ENCODE measurements at regions not wholly inside any gene's neighbourhood (a gene's known extent, or its start where the extent isn't known, plus 50 kb on each side); places are given as distances from the start of the nearest gene placed in this dataset.

DNA sequence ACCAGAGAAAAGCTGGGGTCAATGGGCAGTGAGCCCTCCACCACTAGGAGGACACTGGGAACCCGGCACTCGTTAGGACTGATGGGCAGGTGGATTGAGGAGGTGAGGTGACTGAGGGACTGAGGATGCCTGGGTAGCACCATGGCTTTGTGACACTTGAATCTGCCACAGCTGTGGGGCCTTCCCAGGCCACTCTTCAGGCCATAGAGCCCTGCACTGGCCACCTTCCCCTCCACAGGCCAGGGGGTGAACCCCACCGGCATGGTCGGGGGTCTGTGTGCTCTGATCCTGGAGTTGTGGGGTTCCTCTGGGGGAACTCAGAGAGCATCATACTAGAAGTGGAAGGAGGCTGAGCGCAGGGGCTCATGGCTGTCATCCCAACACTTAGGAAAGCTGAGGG lies 423.5 kb downstream of the ZNF536 start:
- ATAC-seq: no peak
- TF ChIP-seq ZNF565 (CRISPR knock-in tag; conservative IDR thresholded peaks at IDR 0.05; ENCODE audit: low read depth): no peak

DNA sequence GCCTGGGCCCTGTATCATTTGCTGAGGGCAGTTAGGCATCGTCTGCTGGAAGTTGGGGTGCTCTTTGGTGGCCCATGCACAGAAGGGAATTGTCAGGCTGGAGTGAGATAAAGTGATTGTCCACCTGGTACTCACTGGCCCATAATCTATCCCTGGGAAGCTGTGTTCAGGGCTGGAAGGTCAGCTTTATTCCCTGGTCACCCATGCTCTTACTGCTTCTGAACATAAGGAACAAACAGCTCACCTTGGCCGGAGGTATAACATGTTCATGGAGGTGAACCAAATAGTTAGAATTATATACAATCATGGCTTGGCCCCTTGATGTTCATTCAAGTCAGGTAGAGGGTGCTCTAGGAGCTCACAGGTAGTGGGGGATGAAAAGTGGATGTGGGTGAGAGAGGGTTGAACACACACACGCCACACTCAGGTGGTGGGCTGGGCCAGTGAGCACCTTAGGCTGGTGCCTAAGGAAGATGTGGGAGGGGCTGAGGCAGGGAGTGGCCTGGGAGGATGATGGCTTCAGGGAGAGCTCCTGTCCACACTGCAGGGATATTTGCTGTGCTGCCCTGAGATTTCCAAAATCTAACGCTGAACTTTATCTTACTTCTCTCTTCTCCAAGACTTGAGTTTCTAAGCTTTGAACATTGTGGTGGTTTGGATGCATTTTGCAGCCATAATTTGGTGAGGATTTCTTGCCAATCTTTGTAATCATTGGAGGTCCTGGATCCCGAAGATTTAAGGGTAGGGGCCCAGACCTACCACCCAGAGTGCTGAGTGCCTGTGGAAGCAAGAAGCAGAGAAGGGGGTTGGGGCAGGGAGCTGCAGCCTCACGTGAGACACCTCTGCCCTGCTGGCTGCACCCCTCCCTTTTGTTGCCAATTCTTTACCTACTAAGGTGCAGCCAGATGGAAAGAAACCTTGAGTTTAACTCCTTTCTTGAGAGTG lies 420.6 kb downstream of the ZNF536 start:
- no peak for ATAC-seq
- TF ChIP-seq BACH2 (CRISPR knock-in tag; IDR thresholded peaks at IDR 0.05; ENCODE audit: borderline replicate concordance) (no peak), ISL1 (CRISPR knock-in tag; IDR thresholded peaks at IDR 0.05) (no peak), GLIS3 (CRISPR knock-in tag; IDR thresholded peaks at IDR 0.05) (no peak), TOX (CRISPR knock-in tag; IDR thresholded peaks at IDR 0.05; ENCODE audit: borderline replicate concordance) (no peak), ESRRG (CRISPR knock-in tag; IDR thresholded peaks at IDR 0.05) (no peak), ZNF70 (CRISPR knock-in tag; IDR thresholded peaks at IDR 0.05) (no peak), ZFP30 (CRISPR knock-in tag; IDR thresholded peaks at IDR 0.05) (no peak), ZNF565 (CRISPR knock-in tag; conservative IDR thresholded peaks at IDR 0.05; ENCODE audit: low read depth) (no peak), PPARA (CRISPR knock-in tag; IDR thresholded peaks at IDR 0.05; ENCODE audit: borderline replicate concordance) (no peak), ZNF8 (CRISPR knock-in tag; IDR thresholded peaks at IDR 0.05) (no peak), OSR1 (CRISPR knock-in tag; IDR thresholded peaks at IDR 0.05) (no peak), ZFP3 (CRISPR knock-in tag; IDR thresholded peaks at IDR 0.05) (no peak), TCF4 (CRISPR knock-in tag; IDR thresholded peaks at IDR 0.05; ENCODE audit: borderline replicate concordance) (no peak)
- TF ChIP-seq, protein P1, sequence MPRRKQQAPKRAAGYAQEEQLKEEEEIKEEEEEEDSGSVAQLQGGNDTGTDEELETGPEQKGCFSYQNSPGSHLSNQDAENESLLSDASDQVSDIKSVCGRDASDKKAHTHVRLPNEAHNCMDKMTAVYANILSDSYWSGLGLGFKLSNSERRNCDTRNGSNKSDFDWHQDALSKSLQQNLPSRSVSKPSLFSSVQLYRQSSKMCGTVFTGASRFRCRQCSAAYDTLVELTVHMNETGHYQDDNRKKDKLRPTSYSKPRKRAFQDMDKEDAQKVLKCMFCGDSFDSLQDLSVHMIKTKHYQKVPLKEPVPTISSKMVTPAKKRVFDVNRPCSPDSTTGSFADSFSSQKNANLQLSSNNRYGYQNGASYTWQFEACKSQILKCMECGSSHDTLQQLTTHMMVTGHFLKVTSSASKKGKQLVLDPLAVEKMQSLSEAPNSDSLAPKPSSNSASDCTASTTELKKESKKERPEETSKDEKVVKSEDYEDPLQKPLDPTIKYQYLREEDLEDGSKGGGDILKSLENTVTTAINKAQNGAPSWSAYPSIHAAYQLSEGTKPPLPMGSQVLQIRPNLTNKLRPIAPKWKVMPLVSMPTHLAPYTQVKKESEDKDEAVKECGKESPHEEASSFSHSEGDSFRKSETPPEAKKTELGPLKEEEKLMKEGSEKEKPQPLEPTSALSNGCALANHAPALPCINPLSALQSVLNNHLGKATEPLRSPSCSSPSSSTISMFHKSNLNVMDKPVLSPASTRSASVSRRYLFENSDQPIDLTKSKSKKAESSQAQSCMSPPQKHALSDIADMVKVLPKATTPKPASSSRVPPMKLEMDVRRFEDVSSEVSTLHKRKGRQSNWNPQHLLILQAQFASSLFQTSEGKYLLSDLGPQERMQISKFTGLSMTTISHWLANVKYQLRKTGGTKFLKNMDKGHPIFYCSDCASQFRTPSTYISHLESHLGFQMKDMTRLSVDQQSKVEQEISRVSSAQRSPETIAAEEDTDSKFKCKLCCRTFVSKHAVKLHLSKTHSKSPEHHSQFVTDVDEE (CRISPR knock-in tag; IDR thresholded peaks at IDR 0.05): no peak
- TF ChIP-seq, protein P2, sequence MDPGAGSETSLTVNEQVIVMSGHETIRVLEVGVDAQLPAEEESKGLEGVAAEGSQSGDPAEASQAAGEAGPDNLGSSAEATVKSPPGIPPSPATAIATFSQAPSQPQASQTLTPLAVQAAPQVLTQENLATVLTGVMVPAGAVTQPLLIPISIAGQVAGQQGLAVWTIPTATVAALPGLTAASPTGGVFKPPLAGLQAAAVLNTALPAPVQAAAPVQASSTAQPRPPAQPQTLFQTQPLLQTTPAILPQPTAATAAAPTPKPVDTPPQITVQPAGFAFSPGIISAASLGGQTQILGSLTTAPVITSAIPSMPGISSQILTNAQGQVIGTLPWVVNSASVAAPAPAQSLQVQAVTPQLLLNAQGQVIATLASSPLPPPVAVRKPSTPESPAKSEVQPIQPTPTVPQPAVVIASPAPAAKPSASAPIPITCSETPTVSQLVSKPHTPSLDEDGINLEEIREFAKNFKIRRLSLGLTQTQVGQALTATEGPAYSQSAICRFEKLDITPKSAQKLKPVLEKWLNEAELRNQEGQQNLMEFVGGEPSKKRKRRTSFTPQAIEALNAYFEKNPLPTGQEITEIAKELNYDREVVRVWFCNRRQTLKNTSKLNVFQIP (CRISPR knock-in tag; IDR thresholded peaks at IDR 0.05; ENCODE audit: borderline replicate concordance, low read depth): no peak
- TF ChIP-seq, protein P3, sequence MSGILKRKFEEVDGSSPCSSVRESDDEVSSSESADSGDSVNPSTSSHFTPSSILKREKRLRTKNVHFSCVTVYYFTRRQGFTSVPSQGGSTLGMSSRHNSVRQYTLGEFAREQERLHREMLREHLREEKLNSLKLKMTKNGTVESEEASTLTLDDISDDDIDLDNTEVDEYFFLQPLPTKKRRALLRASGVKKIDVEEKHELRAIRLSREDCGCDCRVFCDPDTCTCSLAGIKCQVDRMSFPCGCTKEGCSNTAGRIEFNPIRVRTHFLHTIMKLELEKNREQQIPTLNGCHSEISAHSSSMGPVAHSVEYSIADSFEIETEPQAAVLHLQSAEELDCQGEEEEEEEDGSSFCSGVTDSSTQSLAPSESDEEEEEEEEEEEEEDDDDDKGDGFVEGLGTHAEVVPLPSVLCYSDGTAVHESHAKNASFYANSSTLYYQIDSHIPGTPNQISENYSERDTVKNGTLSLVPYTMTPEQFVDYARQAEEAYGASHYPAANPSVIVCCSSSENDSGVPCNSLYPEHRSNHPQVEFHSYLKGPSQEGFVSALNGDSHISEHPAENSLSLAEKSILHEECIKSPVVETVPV (CRISPR knock-in tag; IDR thresholded peaks at IDR 0.05): no peak
- TF ChIP-seq, protein P4, sequence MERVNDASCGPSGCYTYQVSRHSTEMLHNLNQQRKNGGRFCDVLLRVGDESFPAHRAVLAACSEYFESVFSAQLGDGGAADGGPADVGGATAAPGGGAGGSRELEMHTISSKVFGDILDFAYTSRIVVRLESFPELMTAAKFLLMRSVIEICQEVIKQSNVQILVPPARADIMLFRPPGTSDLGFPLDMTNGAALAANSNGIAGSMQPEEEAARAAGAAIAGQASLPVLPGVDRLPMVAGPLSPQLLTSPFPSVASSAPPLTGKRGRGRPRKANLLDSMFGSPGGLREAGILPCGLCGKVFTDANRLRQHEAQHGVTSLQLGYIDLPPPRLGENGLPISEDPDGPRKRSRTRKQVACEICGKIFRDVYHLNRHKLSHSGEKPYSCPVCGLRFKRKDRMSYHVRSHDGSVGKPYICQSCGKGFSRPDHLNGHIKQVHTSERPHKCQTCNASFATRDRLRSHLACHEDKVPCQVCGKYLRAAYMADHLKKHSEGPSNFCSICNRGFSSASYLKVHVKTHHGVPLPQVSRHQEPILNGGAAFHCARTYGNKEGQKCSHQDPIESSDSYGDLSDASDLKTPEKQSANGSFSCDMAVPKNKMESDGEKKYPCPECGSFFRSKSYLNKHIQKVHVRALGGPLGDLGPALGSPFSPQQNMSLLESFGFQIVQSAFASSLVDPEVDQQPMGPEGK (CRISPR knock-in tag; IDR thresholded peaks at IDR 0.05; ENCODE audit: borderline replicate concordance): no peak
- TF ChIP-seq, protein P5, sequence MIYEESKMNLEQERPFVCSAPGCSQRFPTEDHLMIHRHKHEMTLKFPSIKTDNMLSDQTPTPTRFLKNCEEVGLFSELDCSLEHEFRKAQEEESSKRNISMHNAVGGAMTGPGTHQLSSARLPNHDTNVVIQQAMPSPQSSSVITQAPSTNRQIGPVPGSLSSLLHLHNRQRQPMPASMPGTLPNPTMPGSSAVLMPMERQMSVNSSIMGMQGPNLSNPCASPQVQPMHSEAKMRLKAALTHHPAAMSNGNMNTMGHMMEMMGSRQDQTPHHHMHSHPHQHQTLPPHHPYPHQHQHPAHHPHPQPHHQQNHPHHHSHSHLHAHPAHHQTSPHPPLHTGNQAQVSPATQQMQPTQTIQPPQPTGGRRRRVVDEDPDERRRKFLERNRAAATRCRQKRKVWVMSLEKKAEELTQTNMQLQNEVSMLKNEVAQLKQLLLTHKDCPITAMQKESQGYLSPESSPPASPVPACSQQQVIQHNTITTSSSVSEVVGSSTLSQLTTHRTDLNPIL (CRISPR knock-in tag; IDR thresholded peaks at IDR 0.05; ENCODE audit: low read depth): no peak

DNA sequence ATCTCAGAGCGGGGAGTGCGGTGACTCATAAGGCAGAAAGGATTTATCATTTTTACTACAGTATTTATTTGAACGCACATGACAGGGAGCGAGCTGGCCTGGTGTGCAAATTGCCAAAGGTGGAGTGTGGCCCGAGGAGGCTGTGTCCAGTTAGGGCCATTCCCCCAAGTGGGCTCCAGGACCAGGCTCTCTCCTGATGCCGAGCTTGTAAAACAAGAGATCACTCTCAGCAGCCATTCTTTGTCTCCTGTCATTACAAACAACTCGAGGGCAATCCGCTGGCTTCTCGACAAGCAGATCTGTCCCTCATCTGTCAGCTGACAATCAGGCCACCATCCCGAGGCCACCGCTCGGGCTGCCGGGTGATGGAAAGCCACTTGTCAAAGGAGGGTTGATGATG lies 418.9 kb downstream of the ZNF536 start:
- no peak for TF ChIP-seq TOX (CRISPR knock-in tag; IDR thresholded peaks at IDR 0.05; ENCODE audit: borderline replicate concordance)
- TF ChIP-seq, protein P5 (CRISPR knock-in tag; IDR thresholded peaks at IDR 0.05; ENCODE audit: low read depth): no peak
- TF ChIP-seq SNAI2 (CRISPR knock-in tag; IDR thresholded peaks at IDR 0.05): no peak
- TF ChIP-seq ZC3H10 (CRISPR knock-in tag; IDR thresholded peaks at IDR 0.05): no peak
- no peak for TF ChIP-seq ZFP3 (CRISPR knock-in tag; IDR thresholded peaks at IDR 0.05)
- no peak for ATAC-seq

All from SK-N-SH treated with all-trans-retinoic acid at 6 μM for 48 hours (cell line).